M059J (cell line): ENCODE measurements at regions not wholly inside any gene's neighbourhood (a gene's known extent, or its start where the extent isn't known, plus 50 kb on each side); places are given as distances from the start of the nearest gene placed in this dataset.

Source experiments
- DNase-seq: peaks from one replicate; pipeline ENCODE4 v3.0.0-alpha.2; 2012; ENCODE audit warnings: low read depth

GRCh38 chr1:232555494-232556210, 74.3 kb downstream of the SIPA1L2 start:
- no peak for DNase-seq

DNA sequence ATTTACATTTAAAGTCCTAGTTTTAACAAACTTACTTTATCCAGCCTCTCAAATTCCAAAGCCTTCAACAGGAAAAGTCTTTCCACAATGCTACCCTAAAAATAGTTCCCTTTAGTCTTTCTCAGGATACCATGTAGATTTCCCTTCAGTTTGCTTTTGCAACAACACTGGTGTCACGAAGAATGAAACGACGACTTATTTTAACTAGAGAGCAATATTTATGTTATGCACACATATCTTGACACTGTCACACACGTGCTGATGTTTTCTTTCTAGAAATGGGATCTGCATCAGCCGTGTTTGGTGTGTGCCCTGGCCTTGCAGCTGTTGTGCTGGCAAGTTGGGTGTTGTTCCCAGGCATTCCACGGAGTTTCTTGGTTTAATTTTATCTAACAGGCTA, 75.5 kb downstream of the SIPA1L2 start:
- no peak for DNase-seq

DNA sequence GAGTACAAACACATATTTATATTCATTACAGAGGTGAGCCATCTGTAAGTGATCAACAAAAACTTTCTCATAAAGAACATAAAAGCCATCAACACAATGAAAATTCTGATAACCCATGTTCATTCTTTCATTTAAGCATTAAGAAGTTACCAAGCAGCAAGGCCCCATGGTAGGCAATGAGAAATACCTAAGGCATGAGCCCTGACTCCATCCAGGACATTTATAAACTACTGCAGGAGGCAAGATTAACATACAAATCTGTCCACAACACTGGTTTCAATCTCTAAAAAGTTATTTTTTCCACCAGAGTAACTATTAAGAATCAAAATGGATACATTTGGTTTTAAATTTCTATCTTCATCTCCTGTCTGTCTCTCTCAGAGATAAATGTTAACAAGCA, 76.1 kb downstream of the SIPA1L2 start:
- DNase-seq = peak; percentile 41

DNA sequence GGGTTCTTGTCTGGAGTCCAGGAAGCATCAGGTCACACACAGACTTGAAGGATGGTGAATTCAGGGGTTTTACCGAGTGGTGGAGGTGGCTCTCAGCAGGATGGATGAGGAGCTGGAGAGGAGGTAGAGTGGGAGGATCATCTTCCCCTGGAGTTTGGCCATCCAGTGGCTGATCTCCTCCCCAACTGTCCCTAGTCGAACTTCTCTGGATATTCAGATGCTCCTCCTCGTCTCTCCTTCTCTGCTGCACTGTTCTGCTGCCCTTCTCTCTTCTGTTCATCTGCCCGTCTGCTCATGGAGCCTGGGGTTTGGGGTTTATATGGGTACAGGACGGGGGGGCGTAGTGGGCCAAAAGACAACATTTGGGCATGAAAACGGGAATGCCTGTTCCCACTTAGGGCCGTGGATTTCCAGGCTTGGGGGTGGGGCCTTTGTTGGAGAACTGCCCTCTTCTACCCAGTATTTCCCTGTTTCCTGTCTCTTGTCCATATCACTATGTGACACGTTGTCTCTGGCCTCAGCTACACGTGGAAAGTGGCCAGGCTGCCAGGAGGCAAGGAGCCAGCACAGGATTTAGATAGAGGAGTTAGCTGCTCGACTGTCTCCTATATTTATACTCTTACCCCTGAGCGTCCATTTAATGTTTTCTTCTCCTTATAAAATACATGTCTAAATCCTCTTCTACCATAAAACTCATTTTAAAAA, 76.7 kb downstream of the SIPA1L2 start:
- DNase-seq = peak; percentile 46

GRCh38 chr1:232551386-232551785, 78.5 kb downstream of the SIPA1L2 start:
- no peak for DNase-seq

- DNase-seq = no peak
These were observed 79.9 kb downstream of the SIPA1L2 start for GRCh38 chr1:232550007-232550406.

GRCh38 chr1:232548691-232549090, 81.2 kb downstream of the SIPA1L2 start:
- DNase-seq = no peak

- peak; percentile 24 for DNase-seq
These were observed 81.9 kb downstream of the SIPA1L2 start for GRCh38 chr1:232547938-232548484.

- DNase-seq = peak; percentile 25
These were observed 87.0 kb downstream of the SIPA1L2 start for GRCh38 chr1:232542633-232543593.

DNA sequence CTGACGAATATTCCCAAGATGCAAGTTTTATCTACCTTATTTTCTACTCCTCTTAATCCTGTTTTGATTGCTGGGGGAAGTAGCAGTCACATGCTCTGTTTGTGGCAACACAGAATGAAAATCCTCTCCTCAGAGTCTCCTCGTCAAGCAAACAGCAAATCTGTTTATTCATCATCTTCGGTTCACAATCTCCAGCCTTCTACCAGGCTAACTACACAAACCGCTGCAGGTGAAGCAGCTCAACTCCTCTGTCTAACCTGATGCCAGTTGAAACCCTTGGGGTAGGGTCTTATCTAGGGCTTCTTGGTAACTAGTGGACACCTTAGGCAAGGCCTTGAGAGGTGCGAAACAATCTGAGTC, 91.0 kb downstream of the SIPA1L2 start:
- DNase-seq = no peak

DNA sequence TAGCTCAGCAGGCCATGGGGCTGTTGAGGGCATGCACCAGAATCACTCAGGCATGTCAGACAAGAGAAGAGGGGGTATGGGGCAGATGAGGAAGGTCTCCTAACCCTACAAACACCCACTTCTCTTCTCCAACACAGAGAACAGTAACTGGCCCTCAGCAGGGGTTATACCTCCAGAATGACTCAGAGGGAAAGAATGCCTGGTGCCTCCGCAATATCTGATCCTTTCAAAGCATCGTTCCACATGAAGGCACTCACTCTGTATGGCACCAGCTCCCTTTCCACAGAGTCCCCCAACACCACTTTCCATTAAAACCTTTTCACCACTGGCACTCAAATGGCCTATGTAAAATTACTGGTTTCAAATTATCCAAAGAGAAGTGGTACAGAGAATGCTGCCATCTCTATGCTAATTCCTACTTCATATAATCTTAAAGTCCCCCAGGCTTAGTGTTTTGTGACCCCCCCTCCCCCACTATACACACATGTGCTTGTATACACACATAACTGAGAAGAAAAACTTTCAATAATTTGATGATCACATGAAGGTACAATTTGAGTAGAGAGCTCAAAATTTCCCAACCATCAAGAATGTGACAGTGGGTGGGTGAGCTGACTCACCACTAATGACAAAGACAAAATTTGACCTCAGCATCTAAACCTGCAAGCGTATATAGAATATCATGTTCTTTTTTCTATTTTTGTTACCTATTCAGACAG, 91.5 kb downstream of the SIPA1L2 start:
- DNase-seq = peak; percentile 94

GRCh38 chr1:232534552-232535517, 95.1 kb downstream of the SIPA1L2 start:
- DNase-seq = no peak

- no peak for DNase-seq
These were observed 96.6 kb downstream of the SIPA1L2 start for GRCh38 chr1:232533328-232533727.

DNA sequence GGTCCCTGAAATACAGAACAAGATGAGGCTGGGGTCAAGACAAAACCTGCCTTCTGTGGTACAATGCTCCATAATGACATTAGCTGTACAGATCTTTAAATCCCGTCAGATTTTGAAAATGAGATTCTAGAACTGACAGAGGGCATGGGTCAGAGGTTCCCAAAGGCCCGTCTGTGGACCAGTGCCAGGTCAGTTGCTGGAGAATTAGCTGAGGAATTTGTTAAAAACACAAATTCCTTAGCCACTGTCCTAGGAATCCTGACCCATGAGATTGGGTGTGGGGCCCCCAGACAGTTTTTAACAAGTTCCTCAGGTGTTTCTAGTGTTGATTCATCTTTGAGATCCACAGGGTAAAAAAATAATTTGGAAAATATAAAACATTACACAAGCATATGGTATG, 97.0 kb downstream of the SIPA1L2 start:
- DNase-seq = no peak

DNA sequence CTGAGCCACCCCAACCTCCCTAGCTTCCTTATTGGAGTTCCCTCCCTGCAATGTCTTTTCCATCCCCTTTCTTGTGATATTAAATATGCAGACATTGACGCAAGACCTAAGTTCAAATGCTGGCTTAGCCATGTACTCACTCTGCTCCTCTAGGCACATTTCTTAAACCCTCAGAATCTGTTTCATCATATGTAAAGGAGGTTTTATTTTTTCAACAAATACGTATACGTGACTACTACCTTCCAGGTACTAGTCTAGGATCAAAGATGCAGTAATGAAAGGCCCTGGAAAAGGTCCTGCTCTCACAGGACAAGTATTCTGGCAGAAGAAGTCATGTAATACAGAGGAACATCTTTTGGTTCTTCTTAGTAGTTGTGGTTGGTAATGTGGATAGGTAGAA, 98.6 kb downstream of the SIPA1L2 start:
- no peak for DNase-seq

- DNase-seq = peak; percentile 75
These were observed 100.2 kb downstream of the SIPA1L2 start for GRCh38 chr1:232529747-232530146.

DNA sequence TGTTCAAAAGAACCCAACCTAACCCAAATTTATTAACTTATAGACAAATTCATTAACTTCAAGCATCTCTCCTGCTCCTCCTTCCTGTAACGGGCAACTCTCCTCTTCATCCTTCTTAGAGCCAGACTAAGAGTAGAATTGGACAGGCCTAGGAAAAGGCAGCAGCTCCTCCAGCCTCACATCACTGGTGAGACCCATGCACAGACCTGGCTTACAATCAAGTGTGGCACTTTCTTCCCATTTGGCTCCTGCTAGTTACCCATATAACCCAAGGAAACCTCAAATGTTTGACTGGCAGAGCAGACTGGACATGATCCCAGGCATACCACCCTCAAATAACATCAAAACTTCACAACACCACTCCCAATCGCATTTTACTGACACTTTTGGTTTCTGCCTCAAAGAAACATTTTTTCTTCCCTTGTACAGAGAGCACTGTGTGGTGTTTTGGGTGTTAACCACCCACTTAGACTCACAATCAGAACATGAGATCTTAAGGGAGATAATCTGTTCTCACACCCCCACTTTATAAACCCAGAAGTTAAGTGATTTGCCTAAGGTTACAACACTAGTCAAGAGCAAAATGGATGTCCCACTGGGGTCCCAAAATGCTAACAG, 101.4 kb downstream of the SIPA1L2 start:
- DNase-seq = no peak

DNA sequence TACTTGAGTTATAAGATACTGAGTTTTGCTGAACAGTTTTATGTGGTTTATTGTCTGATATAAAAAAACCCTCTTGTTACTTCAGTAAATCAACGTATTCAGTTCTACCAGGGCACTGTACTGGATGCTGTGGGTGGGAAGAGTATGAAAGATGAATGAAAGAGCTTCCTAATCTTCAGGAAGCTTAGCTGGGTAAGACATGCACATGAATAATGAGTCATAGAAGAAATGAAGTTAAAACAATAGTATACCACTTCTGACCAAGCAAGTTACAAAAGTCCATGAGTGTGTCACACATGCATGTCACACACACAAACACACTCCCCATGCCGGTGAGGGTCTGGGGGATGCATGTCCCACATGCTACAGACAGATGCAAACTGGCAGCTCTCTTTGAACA, 105.9 kb downstream of the SIPA1L2 start:
- no peak for DNase-seq

DNA sequence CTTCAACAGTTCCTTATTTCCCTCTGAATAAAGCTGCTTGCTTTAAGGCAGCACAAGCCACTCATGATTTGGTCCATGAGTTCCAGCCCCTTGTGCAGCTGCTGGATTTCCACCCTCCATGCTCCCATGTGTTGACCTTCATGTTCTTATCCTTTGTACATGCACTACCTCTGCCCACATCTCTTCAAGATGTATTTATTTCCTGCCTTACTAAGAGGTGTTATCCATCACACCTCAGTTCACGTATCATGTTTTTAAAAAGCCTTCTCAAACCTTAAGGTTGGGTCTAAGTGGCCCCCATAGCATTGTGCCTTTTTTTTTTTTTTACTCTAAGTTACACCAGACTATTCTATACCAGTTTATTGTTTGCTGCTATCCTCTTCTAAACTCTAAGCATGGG, 107.7 kb downstream of the SIPA1L2 start:
- DNase-seq = no peak

GRCh38 chr1:232521660-232522059, 108.3 kb downstream of the SIPA1L2 start:
- DNase-seq = peak; percentile 61
